Peyer's patch (tissue), 4 donors: ENCODE measurements at regions not wholly inside any gene's neighbourhood (a gene's known extent, or its start where the extent isn't known, plus 50 kb on each side); places are given as distances from the start of the nearest gene placed in this dataset.

Experiments
- DNase-seq, 3 donors: peaks; one replicate each; pipeline ENCODE4 v3.0.0-alpha.2; 2017 to 2019
- H3K27ac ChIP-seq, 4 donors: fragments of 200-600 bp; sonication (generic); one replicate each; pipeline ENCODE4 v1.5.1; 2016 to 2019
- H3K27me3 ChIP-seq, 2 donors: fragments of 200-600 bp; sonication (generic); one replicate each; pipeline ENCODE4 v1.5.1; 2019
- H3K36me3 ChIP-seq, 3 donors: fragments of 200-600 bp; sonication (generic); one replicate each; pipeline ENCODE4 v1.5.1; 2016 to 2019
- H3K4me1 ChIP-seq, 4 donors: fragments of 200-600 bp; sonication (generic); one replicate each; pipeline ENCODE4 v1.5.1; 2016 to 2019
- H3K4me3 ChIP-seq, 4 donors: fragments of 200-600 bp; sonication (generic); 1 replicate in 3 of 4; 2 replicates in 1 of 4; pipeline ENCODE4 v1.5.1; 2016 to 2019; ENCODE audit warnings: mild to moderate bottlenecking in 1 of 4
- H3K9me3 ChIP-seq, 4 donors: fragments of 200-600 bp; sonication (generic); one replicate each; pipeline ENCODE4 v1.5.1; 2016 to 2019; ENCODE audit warnings: mild to moderate bottlenecking in 1 of 4
- POLR2A ChIP-seq, 2 donors: fragments of 450-650 bp; IDR thresholded peaks; one replicate each; pipeline ENCODE4 v1.5.1; 2017; ENCODE audit warnings: antibody characterized with exemption in 2 of 2, mild to moderate bottlenecking in 2 of 2, moderate library complexity in 2 of 2
- TF ChIP-seq, protein P1 (sequence below), 6 experiments: fragments of 450-650 bp in 4 of 6; fragments of 200-600 bp in 2 of 6; sonication (generic) in 1 of 6; IDR thresholded peaks; one replicate each; pipeline ENCODE4 v1.5.1; 2017 to 2019; ENCODE audit warnings: antibody characterized with exemption in 6 of 6, mild to moderate bottlenecking in 3 of 6, moderate library complexity in 1 of 6

- no peaks in the 10 kb centered on the region for H3K4me1 ChIP-seq
- no peaks in the 10 kb centered on the region for H3K36me3 ChIP-seq
- no peak overlapping the region for H3K4me3 ChIP-seq
- TF ChIP-seq, protein P1, sequence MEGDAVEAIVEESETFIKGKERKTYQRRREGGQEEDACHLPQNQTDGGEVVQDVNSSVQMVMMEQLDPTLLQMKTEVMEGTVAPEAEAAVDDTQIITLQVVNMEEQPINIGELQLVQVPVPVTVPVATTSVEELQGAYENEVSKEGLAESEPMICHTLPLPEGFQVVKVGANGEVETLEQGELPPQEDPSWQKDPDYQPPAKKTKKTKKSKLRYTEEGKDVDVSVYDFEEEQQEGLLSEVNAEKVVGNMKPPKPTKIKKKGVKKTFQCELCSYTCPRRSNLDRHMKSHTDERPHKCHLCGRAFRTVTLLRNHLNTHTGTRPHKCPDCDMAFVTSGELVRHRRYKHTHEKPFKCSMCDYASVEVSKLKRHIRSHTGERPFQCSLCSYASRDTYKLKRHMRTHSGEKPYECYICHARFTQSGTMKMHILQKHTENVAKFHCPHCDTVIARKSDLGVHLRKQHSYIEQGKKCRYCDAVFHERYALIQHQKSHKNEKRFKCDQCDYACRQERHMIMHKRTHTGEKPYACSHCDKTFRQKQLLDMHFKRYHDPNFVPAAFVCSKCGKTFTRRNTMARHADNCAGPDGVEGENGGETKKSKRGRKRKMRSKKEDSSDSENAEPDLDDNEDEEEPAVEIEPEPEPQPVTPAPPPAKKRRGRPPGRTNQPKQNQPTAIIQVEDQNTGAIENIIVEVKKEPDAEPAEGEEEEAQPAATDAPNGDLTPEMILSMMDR (IDR thresholded peaks at IDR 0.05), result no peak
- TF ChIP-seq POLR2A (IDR thresholded peaks at IDR 0.05), result no peak
- H3K27me3 ChIP-seq, result no peaks in the 10 kb centered on the region
- no peaks in the 10 kb centered on the region for H3K9me3 ChIP-seq
- no peak overlapping the region for H3K27ac ChIP-seq
- DNase-seq, result peak in 1 of 3 donors; percentile 7
Observed at GRCh38 chr11:134645576-134645975, 233.5 kb upstream of the B3GAT1 start.

DNA sequence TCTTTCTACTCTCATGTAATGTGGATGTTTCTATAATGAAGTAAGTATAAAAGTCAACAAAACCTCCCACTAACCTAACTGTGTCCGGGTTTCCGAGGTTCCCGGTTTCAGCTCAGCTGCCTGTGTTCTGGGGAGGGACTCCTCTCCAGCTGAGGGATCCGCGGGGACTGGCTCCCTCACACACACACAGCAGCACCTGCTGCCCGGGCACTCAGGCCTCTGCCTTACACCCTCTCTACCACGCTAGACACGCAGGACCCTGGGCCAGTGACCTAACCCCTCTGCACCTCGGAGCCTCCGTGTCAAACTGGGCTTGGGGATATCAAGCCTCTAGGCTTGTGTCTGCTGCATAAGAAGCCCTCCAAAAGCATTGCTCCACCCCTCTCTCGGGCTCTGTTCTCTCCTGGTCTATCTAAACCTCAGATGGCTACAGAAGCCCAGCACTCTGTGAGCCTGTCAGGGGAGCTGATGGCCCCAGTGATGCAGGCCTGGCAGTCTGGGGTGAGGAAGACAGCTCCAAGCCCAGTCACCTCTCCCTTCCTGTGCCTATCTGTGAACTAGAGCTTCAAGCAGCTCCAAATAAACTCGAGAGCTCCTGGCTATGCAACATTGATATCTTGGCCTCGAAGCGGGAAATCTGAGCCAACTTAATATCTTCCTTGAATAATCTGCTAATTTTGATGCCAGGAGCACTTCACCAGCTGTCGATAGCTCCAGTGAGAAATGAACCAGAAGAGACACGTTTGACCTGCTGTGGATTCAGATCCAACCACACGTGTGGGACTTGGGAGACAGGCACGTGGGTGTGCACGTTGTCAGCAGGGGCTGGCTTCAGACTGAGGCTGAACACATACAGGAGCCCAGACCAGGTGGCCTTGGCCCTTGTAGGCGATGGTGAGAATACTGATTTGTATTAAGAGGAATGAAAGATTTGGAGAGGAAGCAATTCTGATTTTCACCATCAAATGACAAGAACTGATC lies 232.7 kb upstream of the B3GAT1 start:
- H3K4me1 ChIP-seq, result no peaks in the 10 kb centered on the region
- H3K27ac ChIP-seq, result no peak overlapping the region
- TF ChIP-seq, protein P1 (IDR thresholded peaks at IDR 0.05), result no peak
- TF ChIP-seq POLR2A (IDR thresholded peaks at IDR 0.05), result no peak
- DNase-seq, result peak in 1 of 3 donors; percentile 28
- no peaks in the 10 kb centered on the region for H3K36me3 ChIP-seq
- no peaks in the 10 kb centered on the region for H3K27me3 ChIP-seq
- no peaks in the 10 kb centered on the region for H3K9me3 ChIP-seq
- H3K4me3 ChIP-seq, result no peak overlapping the region

DNA sequence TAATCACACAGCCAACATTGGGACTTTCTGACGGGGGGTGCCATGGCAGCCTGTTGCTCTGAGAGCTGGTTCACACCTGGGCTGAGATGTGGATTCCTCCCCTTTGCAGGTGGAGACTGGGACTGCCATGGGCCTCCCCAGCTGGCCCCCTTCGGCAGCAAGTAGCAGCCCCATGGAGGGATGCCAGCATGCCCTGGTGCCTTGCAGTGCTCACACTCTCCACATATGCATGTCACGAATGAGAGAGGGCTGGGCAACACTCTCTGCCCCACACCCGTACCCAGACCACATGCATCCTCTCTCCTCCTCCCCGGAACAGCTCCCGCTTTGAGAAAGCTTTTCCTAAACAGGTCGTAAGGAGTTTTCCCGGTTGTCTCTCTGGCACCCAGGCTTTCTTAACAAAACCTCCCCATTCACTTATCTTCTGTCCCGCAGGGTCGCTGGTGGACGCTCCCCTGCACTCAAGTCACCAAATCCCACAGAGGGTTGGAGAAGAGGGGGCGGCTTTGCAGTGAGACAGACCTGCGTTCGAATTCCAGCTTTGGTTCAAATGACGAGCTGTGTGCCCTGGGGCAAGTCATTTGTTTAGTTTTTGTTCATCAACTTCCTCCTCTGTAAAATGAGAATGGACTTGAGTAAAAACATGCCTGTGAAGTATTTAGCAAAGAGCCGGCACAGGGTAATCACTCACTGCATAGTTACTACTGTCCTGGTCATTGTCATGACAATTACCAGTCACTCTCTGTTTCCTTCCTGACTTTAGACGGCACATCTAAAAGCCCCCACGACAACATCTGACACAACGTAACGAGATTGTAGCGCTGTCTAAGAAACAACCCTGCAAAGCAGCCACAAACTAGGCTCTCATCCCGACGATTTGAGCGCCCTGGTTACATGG lies 231.3 kb upstream of the B3GAT1 start:
- H3K27ac ChIP-seq, result no peak overlapping the region
- H3K9me3 ChIP-seq, result no peaks in the 10 kb centered on the region
- H3K36me3 ChIP-seq, result no peaks in the 10 kb centered on the region
- no peaks in the 10 kb centered on the region for H3K4me1 ChIP-seq
- H3K27me3 ChIP-seq, result no peaks in the 10 kb centered on the region
- no peak overlapping the region for H3K4me3 ChIP-seq
- peak in 1 of 3 donors; percentile 23 for DNase-seq
- TF ChIP-seq, protein P1 (IDR thresholded peaks at IDR 0.05), result no peak
- no peak for TF ChIP-seq POLR2A (IDR thresholded peaks at IDR 0.05)

- H3K9me3 ChIP-seq, result no peaks in the 10 kb centered on the region
- H3K4me1 ChIP-seq, result no peaks in the 10 kb centered on the region
- H3K36me3 ChIP-seq, result no peaks in the 10 kb centered on the region
- peak in 1 of 3 donors; percentile 58 for DNase-seq
- no peak overlapping the region for H3K27ac ChIP-seq
- H3K4me3 ChIP-seq, result no peak overlapping the region
- no peaks in the 10 kb centered on the region for H3K27me3 ChIP-seq
- TF ChIP-seq POLR2A (IDR thresholded peaks at IDR 0.05), result no peak
- TF ChIP-seq, protein P1 (IDR thresholded peaks at IDR 0.05), result no peak
Observed at GRCh38 chr11:134642206-134642605, 230.2 kb upstream of the B3GAT1 start.
